HEK293T (cell line): ENCODE measurements at regions not wholly inside any gene's neighbourhood (a gene's known extent, or its start where the extent isn't known, plus 50 kb on each side); places are given as distances from the start of the nearest gene placed in this dataset.

ENCODE experiments used
- ARNT ChIP-seq: fragments of 450-650 bp; IDR thresholded peaks from 2 replicates; pipeline ENCODE4 v1.6.1; 2017; ENCODE audit warnings: mild to moderate bottlenecking
- BHLHE40 ChIP-seq: fragments of 450-650 bp; IDR thresholded peaks from 2 replicates; pipeline ENCODE4 v1.6.1; 2016; ENCODE audit warnings: mild to moderate bottlenecking, moderate library complexity, borderline replicate concordance
- ELF4 ChIP-seq: fragments of 450-650 bp; IDR thresholded peaks from 2 replicates; pipeline ENCODE4 v1.6.1; 2017; ENCODE audit warnings: antibody characterized with exemption
- FOXM1 ChIP-seq: fragments of 450-650 bp; IDR thresholded peaks from 2 replicates; pipeline ENCODE4 v1.6.1; 2017; ENCODE audit warnings: mild to moderate bottlenecking, borderline replicate concordance
- LEF1 ChIP-seq: fragments of 450-650 bp; IDR thresholded peaks from 2 replicates; pipeline ENCODE4 v1.6.1; 2017; ENCODE audit warnings: mild to moderate bottlenecking, borderline replicate concordance
- SP1 ChIP-seq: fragments of 450-650 bp; IDR thresholded peaks from 2 replicates; pipeline ENCODE4 v1.6.1; 2017
- TARDBP ChIP-seq: fragments of 450-650 bp; IDR thresholded peaks from 2 replicates; pipeline ENCODE4 v1.6.1; 2016
- ZNF384 ChIP-seq: fragments of 450-650 bp; IDR thresholded peaks from 2 replicates; pipeline ENCODE4 v1.6.1; 2016

- TF ChIP-seq LEF1 (no peak), BHLHE40 (no peak), ZNF384 (no peak), TARDBP (no peak), ELF4 (no peak), SP1 (no peak), ARNT (no peak), FOXM1 (no peak)
These were observed 272.2 kb upstream of the ACVR2A start for GRCh38 chr2:147572622-147573021.
